ENCODE measurements at regions not wholly inside any gene's neighbourhood (a gene's known extent, or its start where the extent isn't known, plus 50 kb on each side); places are given as distances from the start of the nearest gene placed in this dataset.

DNA sequence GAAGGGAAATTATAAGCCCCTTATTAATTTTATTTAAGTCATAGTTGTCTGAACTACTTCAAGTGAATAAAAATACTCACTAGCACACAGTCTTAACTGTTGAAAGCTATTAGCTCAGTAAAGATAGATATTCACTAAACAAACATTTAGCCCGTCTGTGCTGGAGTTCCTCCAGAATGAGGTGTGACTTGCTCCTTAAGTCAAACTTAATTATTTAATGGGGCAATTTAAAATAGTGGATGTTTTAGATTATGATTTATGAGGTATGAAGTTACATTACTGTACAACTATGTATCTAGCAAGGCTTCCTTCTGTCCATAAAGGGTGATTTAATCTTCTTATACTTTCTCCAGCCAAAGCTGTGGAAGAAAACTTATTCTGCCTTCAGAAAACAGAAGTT, 414.0 kb upstream of the FLRT2 start:
- POLR2A ChIA-PET: no interaction called here
- H3K27ac ChIP-seq (ENCODE audit: low read depth, low read length): no peak overlapping the region
- H3K27me3 ChIP-seq (ENCODE audit: control insufficient read depth, insufficient read depth, low read length): no peaks in the 10 kb centered on the region
- no peak overlapping the region for H3K4me3 ChIP-seq (ENCODE audit: low read depth, low read length)
- peaks cover 3% of the 10 kb centered on the region; the same call in 1 of the 2 replicates for H3K9me3 ChIP-seq (ENCODE audit: control insufficient read depth, insufficient read depth, low read length)
- TF ChIP-seq, protein P1, sequence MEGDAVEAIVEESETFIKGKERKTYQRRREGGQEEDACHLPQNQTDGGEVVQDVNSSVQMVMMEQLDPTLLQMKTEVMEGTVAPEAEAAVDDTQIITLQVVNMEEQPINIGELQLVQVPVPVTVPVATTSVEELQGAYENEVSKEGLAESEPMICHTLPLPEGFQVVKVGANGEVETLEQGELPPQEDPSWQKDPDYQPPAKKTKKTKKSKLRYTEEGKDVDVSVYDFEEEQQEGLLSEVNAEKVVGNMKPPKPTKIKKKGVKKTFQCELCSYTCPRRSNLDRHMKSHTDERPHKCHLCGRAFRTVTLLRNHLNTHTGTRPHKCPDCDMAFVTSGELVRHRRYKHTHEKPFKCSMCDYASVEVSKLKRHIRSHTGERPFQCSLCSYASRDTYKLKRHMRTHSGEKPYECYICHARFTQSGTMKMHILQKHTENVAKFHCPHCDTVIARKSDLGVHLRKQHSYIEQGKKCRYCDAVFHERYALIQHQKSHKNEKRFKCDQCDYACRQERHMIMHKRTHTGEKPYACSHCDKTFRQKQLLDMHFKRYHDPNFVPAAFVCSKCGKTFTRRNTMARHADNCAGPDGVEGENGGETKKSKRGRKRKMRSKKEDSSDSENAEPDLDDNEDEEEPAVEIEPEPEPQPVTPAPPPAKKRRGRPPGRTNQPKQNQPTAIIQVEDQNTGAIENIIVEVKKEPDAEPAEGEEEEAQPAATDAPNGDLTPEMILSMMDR (IDR thresholded peaks at IDR 0.05; ENCODE audit: low read depth, low read length): no peak
- no peak for DNase-seq (ENCODE audit: low read depth, low spot score)
- CTCF ChIA-PET: no interaction called here

- ChIA-PET CTCF (no interaction called here), POLR2A (no interaction called here)
- TF ChIP-seq, protein P1 (IDR thresholded peaks at IDR 0.05; ENCODE audit: low read depth, low read length): no peak
- H3K9me3 ChIP-seq (ENCODE audit: control insufficient read depth, insufficient read depth, low read length): no peaks in the 10 kb centered on the region
- H3K27me3 ChIP-seq (ENCODE audit: control insufficient read depth, insufficient read depth, low read length): no peaks in the 10 kb centered on the region
- no peak for DNase-seq (ENCODE audit: low read depth, low spot score)
- H3K4me3 ChIP-seq (ENCODE audit: low read depth, low read length): no peak overlapping the region
- H3K27ac ChIP-seq (ENCODE audit: low read depth, low read length): no peak overlapping the region
These were observed 411.7 kb upstream of the FLRT2 start for GRCh38 chr14:85118274-85118673.

DNA sequence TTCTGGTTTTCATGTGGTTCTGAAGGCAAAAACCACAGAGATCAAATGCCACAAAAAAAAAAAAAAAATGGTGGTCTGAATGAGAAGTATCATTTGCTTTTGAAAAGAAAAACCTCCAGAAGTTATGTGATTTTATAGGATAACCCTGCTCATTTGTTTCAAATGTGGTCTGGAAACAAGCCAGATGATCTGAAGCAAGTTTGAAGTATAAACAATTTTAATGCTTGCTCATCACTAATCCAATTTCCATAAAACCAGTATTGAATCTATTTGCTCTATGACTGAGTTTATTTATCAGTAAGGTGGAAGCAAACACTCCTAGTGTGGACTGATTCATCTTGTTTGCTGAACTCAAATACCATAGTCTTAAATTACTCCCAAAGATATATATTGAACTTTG, 407.3 kb upstream of the FLRT2 start:
- no peak overlapping the region for H3K4me3 ChIP-seq (ENCODE audit: low read depth, low read length)
- no peaks in the 10 kb centered on the region for H3K9me3 ChIP-seq (ENCODE audit: control insufficient read depth, insufficient read depth, low read length)
- TF ChIP-seq, protein P1 (IDR thresholded peaks at IDR 0.05; ENCODE audit: low read depth, low read length): no peak
- CTCF ChIA-PET: no interaction called here
- H3K27ac ChIP-seq (ENCODE audit: low read depth, low read length): no peak overlapping the region
- no peaks in the 10 kb centered on the region for H3K27me3 ChIP-seq (ENCODE audit: control insufficient read depth, insufficient read depth, low read length)
- POLR2A ChIA-PET: no interaction called here
- peak; percentile 21 for DNase-seq (ENCODE audit: low read depth, low spot score)

- Histone ChIP-seq H3K4me3 (ENCODE audit: low read depth, low read length) (no peak overlapping the region), H3K9me3 (ENCODE audit: control insufficient read depth, insufficient read depth, low read length) (no peaks in the 10 kb centered on the region), H3K27me3 (ENCODE audit: control insufficient read depth, insufficient read depth, low read length) (no peaks in the 10 kb centered on the region), H3K27ac (ENCODE audit: low read depth, low read length) (no peak overlapping the region)
- DNase-seq (ENCODE audit: low read depth, low spot score): no peak
- CTCF ChIA-PET: no interaction called here
- POLR2A ChIA-PET: no interaction called here
- TF ChIP-seq, protein P1 (IDR thresholded peaks at IDR 0.05; ENCODE audit: low read depth, low read length): no peak
These were observed 406.2 kb upstream of the FLRT2 start for GRCh38 chr14:85123755-85124154.

DNA sequence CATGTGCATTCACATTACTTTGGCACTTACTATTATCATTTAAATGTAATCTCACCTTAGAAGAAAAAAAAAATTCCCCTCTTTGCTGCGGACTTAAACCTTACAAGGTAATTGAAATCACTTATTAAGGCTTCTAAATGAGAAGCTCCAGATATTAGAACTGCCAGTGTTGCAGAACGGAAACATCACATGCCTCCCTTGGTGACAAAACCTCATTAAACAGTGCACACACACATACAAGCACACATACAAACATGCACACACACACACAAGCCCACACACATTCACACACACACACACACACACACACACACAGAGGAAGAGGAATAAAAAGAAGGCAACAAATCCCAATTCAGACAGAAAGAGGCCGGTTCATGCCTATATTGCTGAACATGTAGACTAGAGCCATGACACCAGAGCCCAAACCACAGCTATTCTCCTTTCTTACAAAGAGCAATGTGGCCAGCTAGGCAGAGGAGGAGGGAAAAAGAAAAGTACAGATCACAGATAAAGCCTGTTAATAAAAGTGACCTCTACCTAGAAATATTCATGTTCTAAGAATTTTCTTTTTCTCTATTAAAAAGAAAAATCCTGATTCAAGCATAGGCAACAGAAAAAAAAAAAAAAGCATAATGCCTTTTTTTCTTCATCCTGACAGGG, 405.2 kb upstream of the FLRT2 start:
- H3K27me3 ChIP-seq (ENCODE audit: control insufficient read depth, insufficient read depth, low read length): no peaks in the 10 kb centered on the region
- TF ChIP-seq, protein P1 (IDR thresholded peaks at IDR 0.05; ENCODE audit: low read depth, low read length): no peak
- DNase-seq (ENCODE audit: low read depth, low spot score): no peak
- H3K9me3 ChIP-seq (ENCODE audit: control insufficient read depth, insufficient read depth, low read length): no peaks in the 10 kb centered on the region
- no peak overlapping the region for H3K27ac ChIP-seq (ENCODE audit: low read depth, low read length)
- CTCF ChIA-PET: no interaction called here
- H3K4me3 ChIP-seq (ENCODE audit: low read depth, low read length): no peak overlapping the region
- POLR2A ChIA-PET: no interaction called here
